HG03045 (cell line): ENCODE measurements at regions not wholly inside any gene's neighbourhood (a gene's known extent, or its start where the extent isn't known, plus 50 kb on each side); places are given as distances from the start of the nearest gene placed in this dataset.

Source experiments
- ATAC-seq: cut with Tn5 transposase; IDR thresholded peaks from one replicate; pipeline ENCODE4 v1.9.1; 2021; ENCODE audit warnings: mild to moderate bottlenecking, moderate library complexity; ENCODE audit not compliant: unreplicated experiment

- no peak for ATAC-seq
These were observed 827.2 kb downstream of the MAT2B start for GRCh38 chr5:164332349-164333196.

GRCh38 chr5:164335837-164336236 lies 830.4 kb downstream of the MAT2B start:
- ATAC-seq = no peak

GRCh38 chr5:164336276-164336675 lies 830.9 kb downstream of the MAT2B start:
- ATAC-seq = no peak

GRCh38 chr5:164336906-164337305 lies 831.5 kb downstream of the MAT2B start:
- ATAC-seq = no peak

GRCh38 chr5:164341056-164341619 lies 835.7 kb downstream of the MAT2B start:
- no peak for ATAC-seq

GRCh38 chr5:164345173-164345849 lies 839.9 kb downstream of the MAT2B start:
- no peak for ATAC-seq

GRCh38 chr5:164345853-164346252 lies 840.4 kb downstream of the MAT2B start:
- ATAC-seq = no peak

- no peak for ATAC-seq
These were observed 841.6 kb downstream of the MAT2B start for GRCh38 chr5:164346785-164347630.

GRCh38 chr5:164350236-164350635 lies 844.8 kb downstream of the MAT2B start:
- ATAC-seq = no peak

GRCh38 chr5:164351245-164351834 lies 845.9 kb downstream of the MAT2B start:
- ATAC-seq = no peak

GRCh38 chr5:164352695-164353094 lies 847.3 kb downstream of the MAT2B start:
- no peak for ATAC-seq

- ATAC-seq = no peak
These were observed 847.7 kb downstream of the MAT2B start for GRCh38 chr5:164353155-164353554.

- ATAC-seq = no peak
These were observed 848.8 kb downstream of the MAT2B start for GRCh38 chr5:164354139-164354751.

GRCh38 chr5:164355267-164355830 lies 849.9 kb downstream of the MAT2B start:
- no peak for ATAC-seq

GRCh38 chr5:164356790-164357189 lies 851.4 kb downstream of the MAT2B start:
- ATAC-seq = no peak

GRCh38 chr5:164357395-164358033 lies 852.1 kb downstream of the MAT2B start:
- no peak for ATAC-seq

GRCh38 chr5:164358531-164359259 lies 853.3 kb downstream of the MAT2B start:
- ATAC-seq = peak; percentile 71
